ENCODE measurements at regions not wholly inside any gene's neighbourhood (a gene's known extent, or its start where the extent isn't known, plus 50 kb on each side); places are given as distances from the start of the nearest gene placed in this dataset.

DNA sequence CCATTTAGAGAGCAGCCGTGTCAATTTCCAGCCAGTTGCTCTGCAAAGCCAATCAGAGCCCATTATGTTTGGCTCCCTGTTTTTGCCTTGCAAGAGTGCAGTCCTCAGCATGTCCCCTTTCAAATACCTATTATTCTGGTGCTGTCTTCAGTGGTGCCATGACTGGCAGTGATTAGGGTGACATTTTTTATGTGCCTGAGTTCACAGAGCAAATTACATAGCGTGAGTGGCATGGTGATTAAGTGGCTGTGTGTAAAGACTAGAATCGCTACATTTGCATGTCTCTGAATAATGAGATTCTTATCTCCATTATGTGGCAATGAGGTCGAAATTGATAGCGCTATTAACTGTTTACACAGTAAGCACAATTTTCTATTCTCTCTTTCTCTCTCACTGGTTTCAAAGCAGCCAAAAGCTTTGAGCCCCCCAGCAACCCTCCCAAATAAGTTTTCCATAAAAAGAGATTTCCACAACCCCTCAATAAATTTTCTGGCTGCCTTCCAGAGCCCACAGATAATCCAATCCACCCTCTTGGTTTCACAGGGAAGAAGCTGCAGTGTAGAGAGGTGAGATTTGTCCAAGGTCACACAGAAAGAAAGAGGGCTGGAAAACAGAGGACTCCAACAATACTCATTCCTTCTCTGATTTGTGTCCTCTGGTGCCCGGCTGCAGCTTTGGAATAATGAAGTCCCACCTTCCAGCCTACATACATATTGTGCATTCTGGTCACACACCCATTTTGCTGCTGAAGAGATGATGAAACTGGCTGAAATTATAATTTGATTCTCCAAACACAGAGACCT, 58.8 kb upstream of the NUDT4 start:
- no peak for DNase-seq (ENCODE audit: low read depth in 4 of 4, low spot score in 2 of 4)

DNA sequence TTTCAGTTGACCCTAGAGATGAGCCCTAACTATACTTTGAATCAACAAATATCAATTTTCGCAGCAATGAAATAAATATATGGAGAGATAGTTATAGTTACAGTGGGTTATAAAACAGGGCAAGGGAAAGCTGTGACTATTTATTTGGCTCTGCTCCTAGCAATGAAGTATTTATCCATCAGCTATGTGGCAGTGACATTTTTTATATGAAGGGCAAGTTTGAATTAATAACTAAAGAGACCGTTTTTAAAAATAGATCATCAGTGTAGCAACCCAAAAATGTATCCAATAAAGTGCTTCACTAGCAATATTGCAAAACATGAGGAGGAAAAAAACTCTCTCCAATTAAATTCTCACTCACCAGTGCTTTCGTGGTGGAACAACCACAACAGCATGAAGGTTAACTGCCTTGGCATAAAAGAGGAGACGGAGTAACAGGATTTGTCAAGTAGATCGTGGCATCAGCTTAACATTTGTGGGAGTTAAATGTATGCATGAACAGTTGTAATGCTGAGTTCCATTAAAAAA, 58.1 kb upstream of the NUDT4 start:
- DNase-seq (ENCODE audit: low read depth in 4 of 4, low spot score in 2 of 4) = no peak

DNA sequence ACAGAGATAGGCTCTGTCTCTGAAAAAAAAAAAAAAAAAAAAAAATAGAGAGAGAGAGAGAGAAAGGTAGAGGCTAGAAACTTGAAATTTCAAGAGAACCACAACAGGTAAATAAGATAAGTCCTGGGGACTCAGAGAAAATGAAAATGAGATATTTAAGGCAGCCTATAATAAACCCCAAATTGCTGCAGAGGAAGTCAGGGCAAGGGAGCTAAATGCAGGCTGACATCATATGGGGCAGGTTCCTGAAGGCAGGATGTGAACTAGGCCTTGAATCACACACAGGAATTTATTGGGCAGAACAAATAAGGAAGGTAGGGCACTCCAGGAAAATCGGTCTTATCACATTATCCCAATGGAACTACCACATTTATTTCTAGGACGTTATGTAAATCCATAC, 54.9 kb upstream of the NUDT4 start:
- no peak for DNase-seq (ENCODE audit: low read depth in 4 of 4, low spot score in 2 of 4)

DNA sequence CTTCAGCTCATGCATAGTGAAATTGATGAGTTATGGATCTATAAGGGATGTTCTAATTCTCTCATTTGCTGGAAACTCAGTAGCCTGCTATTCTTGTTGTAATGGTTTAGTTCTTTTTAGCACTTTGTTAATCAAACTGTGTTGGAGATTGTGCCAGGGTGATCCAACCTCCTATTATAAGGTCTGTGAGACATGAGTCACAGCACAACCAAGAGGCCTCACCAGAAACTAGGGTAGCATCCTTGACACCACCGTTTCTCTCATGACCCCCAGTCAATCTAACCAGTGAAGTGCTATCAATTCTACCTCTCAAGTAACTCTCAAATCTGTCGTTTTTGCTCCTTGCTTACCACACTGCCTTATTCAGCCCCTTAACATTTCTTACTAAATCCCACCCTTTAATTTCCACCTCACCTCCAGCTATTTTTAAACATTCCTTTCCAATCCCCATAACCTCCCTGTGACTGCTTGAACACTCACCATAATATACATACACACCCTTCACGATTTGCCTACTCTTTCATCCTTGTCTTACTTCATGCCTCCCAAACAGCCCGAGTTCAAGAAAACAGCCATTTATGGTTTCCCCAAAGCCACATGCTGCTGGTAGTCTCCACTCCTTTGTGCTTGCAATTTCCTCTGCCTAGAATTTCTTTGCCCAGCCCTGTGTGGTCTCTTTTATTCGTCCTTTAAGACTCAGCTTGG, 53.9 kb upstream of the NUDT4 start:
- DNase-seq (ENCODE audit: low read depth in 4 of 4, low spot score in 2 of 4) = no peak

DNA sequence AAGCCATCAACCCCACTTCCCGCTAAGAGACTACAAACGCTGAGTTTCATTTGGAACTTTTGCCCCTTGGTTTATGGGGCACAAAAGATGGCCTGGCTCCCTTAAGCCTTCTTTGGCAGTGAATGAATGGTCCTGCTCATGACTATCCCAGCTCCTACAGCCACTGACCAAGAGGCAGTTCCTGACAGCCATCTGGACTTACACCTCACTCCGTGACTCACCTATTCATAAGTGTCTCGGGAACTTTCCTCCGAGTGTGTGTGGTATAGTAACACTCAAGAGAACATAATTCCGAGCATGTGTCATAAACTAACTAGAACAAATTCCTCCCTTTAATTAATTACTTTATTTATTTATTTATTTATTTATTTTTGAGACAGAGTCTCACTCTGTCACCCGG, 51.9 kb upstream of the NUDT4 start:
- DNase-seq (ENCODE audit: low read depth in 4 of 4, low spot score in 2 of 4) = no peak
